ENCODE measurements at regions not wholly inside any gene's neighbourhood (a gene's known extent, or its start where the extent isn't known, plus 50 kb on each side); places are given as distances from the start of the nearest gene placed in this dataset.

DNA sequence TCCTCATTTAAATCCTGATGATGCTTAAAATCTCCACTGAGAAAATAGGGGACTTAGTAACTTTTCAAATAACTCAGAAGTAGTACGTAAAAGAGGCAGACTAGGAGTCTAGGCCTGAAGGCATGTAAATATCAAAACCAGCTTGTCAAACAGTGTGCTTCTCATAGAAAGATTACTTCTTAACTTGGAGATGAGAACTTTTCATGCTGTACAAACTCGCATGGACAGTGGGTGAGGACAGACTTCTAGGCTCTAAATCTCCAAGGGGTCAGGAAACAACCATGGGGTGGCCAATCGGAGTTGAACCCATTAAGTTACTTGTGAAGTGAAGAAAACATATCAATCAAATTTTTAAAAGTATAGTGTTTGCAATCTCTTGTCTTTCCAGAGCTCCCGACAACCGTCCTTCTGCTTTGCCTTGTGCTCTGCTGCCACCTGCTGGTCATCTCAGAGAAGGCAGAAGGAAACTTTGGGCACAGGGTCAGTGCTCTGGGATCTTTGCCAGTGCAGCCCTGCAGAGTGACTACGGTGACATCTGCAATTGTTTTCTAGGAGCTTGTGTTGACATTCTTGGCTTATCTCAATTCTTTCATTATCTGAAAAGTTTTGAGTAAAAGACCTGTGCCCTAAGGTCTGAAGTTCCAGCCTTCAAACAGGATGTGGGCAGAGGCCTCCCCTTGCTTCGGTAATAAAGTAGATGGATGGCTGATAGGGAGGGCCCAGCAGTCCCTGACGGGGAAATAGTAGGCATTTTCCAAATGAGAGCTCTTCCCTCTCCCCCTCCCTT lies 105.1 kb upstream of the PDE4B start:
- TF ChIP-seq POLR2AphosphoS5 (IDR thresholded peaks at IDR 0.05; ENCODE audit: low read depth): no peak
- TF ChIP-seq, protein P1, sequence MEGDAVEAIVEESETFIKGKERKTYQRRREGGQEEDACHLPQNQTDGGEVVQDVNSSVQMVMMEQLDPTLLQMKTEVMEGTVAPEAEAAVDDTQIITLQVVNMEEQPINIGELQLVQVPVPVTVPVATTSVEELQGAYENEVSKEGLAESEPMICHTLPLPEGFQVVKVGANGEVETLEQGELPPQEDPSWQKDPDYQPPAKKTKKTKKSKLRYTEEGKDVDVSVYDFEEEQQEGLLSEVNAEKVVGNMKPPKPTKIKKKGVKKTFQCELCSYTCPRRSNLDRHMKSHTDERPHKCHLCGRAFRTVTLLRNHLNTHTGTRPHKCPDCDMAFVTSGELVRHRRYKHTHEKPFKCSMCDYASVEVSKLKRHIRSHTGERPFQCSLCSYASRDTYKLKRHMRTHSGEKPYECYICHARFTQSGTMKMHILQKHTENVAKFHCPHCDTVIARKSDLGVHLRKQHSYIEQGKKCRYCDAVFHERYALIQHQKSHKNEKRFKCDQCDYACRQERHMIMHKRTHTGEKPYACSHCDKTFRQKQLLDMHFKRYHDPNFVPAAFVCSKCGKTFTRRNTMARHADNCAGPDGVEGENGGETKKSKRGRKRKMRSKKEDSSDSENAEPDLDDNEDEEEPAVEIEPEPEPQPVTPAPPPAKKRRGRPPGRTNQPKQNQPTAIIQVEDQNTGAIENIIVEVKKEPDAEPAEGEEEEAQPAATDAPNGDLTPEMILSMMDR (IDR thresholded peaks at IDR 0.05; ENCODE audit: insufficient read depth, low read length): peak; percentile 81
- no peak for TF ChIP-seq GABPA (IDR thresholded peaks at IDR 0.05; ENCODE audit: low read depth)
- TF ChIP-seq REST (IDR thresholded peaks at IDR 0.05; ENCODE audit: insufficient replicate concordance, low read depth): no peak

Data from HL-60 (cell line).